ENCODE measurements at regions not wholly inside any gene's neighbourhood (a gene's known extent, or its start where the extent isn't known, plus 50 kb on each side); places are given as distances from the start of the nearest gene placed in this dataset.

DNA sequence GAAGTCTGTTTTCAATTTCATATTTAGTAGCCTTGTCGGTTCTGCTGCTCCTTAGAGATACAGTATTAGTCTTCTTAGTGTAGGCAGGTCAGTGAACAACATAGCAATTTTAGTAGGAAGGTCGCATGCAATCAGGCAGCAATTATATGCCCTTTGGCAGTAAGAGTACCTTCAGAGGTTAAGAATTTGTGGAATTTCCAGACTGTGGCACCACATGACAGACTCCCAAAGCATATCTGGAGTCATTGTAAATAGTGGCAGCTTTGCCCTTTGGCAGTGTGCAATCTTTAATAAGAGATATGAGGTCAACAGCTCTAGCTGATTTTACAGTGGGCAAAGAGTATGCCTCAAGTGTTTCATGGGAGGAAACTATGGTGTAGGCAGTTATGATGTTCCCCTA is 1532.5 kb upstream of the CADM2 start:
- ChIA-PET SMC1A (ENCODE audit: uncharacterized antibody, unreplicated experiment) (no interaction called here), POLR2A (no interaction called here), CTCF (no interaction called here), RAD21 (ENCODE audit: unreplicated experiment) (no interaction called here)
- in situ Hi-C loops (cut with MboI): no loop called here
- Histone ChIP-seq H3K27me3 (replicated peaks in 1 of 2; ENCODE audit: control insufficient read depth in 2 of 2, insufficient read depth in 2 of 2, low read length in 1 of 2) (no peaks in the 10 kb centered on the region), H3K9me3 (replicated peaks; ENCODE audit: control insufficient read depth, insufficient read depth, low read length) (no peaks in the 10 kb centered on the region), H3K4me3 (no peak overlapping the region), H3K79me2 (ENCODE audit: control insufficient read depth, insufficient read depth, low read length) (no peaks in the 10 kb centered on the region), H3K36me3 (ENCODE audit: control insufficient read depth in 2 of 2, insufficient read depth in 2 of 2, low read length in 1 of 2) (no peaks in the 10 kb centered on the region), H2AFZ (ENCODE audit: control insufficient read depth, low read depth, low read length) (no peak overlapping the region), H3K4me2 (ENCODE audit: control insufficient read depth, insufficient read depth) (no peak overlapping the region), H3K4me1 (ENCODE audit: control insufficient read depth, insufficient read depth, low read length) (no peaks in the 10 kb centered on the region), H4K20me1 (ENCODE audit: control insufficient read depth, insufficient read depth) (no peaks in the 10 kb centered on the region), H3K9ac (ENCODE audit: control insufficient read depth, insufficient read depth, low read length) (no peak overlapping the region), H3K27ac (ENCODE audit: control insufficient read depth, insufficient read depth) (no peak overlapping the region)
- no TSS peak for BruUV-seq (replicated peaks)
- DNase-seq (ENCODE audit: low read depth, low spot score): no peak
- no peak for ATAC-seq
- FAIRE-seq: no peak
- 3% methylated on average over 2 of the region's 2 CpGs for WGBS (ENCODE audit: insufficient coverage, insufficient replicate concordance, low lambda C conversion rate, missing lambda C conversion rate)
- intact Hi-C loops (cut with micrococcal nuclease; ENCODE audit: unreplicated experiment): no loop called here
- no peak for TF ChIP-seq SUZ12 (IDR thresholded peaks at IDR 0.05; ENCODE audit: unreplicated experiment)
- no peak for TF ChIP-seq ESRRA (IDR thresholded peaks at IDR 0.05; ENCODE audit: low read length)
- no peak for TF ChIP-seq NFXL1 (IDR thresholded peaks at IDR 0.05; ENCODE audit: borderline replicate concordance)
- no peak for TF ChIP-seq TBL1XR1 (IDR thresholded peaks at IDR 0.05; ENCODE audit: low read depth, low read length)
- no peak for TF ChIP-seq NR2F1 (conservative IDR thresholded peaks at IDR 0.05)
- TF ChIP-seq SIX5 (IDR thresholded peaks at IDR 0.05; ENCODE audit: low read depth, low read length, severe bottlenecking): no peak
- TF ChIP-seq BRCA1 (IDR thresholded peaks at IDR 0.05; ENCODE audit: low read depth, low read length): no peak
- no peak for TF ChIP-seq EGR1 (IDR thresholded peaks at IDR 0.05; ENCODE audit: borderline replicate concordance in 1 of 2, low read depth in 2 of 2, low read length in 2 of 2)
- TF ChIP-seq SP1 (IDR thresholded peaks at IDR 0.05; ENCODE audit: low read depth, low read length): no peak
- TF ChIP-seq HDGF (IDR thresholded peaks at IDR 0.05): no peak
- TF ChIP-seq MXI1 (IDR thresholded peaks at IDR 0.05; ENCODE audit: low read depth, low read length): no peak
- TF ChIP-seq, protein P1, sequence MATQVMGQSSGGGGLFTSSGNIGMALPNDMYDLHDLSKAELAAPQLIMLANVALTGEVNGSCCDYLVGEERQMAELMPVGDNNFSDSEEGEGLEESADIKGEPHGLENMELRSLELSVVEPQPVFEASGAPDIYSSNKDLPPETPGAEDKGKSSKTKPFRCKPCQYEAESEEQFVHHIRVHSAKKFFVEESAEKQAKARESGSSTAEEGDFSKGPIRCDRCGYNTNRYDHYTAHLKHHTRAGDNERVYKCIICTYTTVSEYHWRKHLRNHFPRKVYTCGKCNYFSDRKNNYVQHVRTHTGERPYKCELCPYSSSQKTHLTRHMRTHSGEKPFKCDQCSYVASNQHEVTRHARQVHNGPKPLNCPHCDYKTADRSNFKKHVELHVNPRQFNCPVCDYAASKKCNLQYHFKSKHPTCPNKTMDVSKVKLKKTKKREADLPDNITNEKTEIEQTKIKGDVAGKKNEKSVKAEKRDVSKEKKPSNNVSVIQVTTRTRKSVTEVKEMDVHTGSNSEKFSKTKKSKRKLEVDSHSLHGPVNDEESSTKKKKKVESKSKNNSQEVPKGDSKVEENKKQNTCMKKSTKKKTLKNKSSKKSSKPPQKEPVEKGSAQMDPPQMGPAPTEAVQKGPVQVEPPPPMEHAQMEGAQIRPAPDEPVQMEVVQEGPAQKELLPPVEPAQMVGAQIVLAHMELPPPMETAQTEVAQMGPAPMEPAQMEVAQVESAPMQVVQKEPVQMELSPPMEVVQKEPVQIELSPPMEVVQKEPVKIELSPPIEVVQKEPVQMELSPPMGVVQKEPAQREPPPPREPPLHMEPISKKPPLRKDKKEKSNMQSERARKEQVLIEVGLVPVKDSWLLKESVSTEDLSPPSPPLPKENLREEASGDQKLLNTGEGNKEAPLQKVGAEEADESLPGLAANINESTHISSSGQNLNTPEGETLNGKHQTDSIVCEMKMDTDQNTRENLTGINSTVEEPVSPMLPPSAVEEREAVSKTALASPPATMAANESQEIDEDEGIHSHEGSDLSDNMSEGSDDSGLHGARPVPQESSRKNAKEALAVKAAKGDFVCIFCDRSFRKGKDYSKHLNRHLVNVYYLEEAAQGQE (IDR thresholded peaks at IDR 0.05; ENCODE audit: low read depth, low read length): no peak
- TF ChIP-seq, protein P2, sequence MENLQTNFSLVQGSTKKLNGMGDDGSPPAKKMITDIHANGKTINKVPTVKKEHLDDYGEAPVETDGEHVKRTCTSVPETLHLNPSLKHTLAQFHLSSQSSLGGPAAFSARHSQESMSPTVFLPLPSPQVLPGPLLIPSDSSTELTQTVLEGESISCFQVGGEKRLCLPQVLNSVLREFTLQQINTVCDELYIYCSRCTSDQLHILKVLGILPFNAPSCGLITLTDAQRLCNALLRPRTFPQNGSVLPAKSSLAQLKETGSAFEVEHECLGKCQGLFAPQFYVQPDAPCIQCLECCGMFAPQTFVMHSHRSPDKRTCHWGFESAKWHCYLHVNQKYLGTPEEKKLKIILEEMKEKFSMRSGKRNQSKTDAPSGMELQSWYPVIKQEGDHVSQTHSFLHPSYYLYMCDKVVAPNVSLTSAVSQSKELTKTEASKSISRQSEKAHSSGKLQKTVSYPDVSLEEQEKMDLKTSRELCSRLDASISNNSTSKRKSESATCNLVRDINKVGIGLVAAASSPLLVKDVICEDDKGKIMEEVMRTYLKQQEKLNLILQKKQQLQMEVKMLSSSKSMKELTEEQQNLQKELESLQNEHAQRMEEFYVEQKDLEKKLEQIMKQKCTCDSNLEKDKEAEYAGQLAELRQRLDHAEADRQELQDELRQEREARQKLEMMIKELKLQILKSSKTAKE (IDR thresholded peaks at IDR 0.05; ENCODE audit: low read depth, poor library complexity, severe bottlenecking): no peak
- TF ChIP-seq MEF2B (IDR thresholded peaks at IDR 0.05; ENCODE audit: partially characterized antibody, poor library complexity, severe bottlenecking): no peak
- TF ChIP-seq, protein P3, sequence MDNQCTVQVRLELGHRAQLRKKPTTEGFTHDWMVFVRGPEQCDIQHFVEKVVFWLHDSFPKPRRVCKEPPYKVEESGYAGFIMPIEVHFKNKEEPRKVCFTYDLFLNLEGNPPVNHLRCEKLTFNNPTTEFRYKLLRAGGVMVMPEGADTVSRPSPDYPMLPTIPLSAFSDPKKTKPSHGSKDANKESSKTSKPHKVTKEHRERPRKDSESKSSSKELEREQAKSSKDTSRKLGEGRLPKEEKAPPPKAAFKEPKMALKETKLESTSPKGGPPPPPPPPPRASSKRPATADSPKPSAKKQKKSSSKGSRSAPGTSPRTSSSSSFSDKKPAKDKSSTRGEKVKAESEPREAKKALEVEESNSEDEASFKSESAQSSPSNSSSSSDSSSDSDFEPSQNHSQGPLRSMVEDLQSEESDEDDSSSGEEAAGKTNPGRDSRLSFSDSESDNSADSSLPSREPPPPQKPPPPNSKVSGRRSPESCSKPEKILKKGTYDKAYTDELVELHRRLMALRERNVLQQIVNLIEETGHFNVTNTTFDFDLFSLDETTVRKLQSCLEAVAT (IDR thresholded peaks at IDR 0.05): no peak
- TF ChIP-seq KAT2A (conservative IDR thresholded peaks at IDR 0.05; ENCODE audit: control insufficient read depth, low read depth, low read length): no peak
- TF ChIP-seq, protein P4, sequence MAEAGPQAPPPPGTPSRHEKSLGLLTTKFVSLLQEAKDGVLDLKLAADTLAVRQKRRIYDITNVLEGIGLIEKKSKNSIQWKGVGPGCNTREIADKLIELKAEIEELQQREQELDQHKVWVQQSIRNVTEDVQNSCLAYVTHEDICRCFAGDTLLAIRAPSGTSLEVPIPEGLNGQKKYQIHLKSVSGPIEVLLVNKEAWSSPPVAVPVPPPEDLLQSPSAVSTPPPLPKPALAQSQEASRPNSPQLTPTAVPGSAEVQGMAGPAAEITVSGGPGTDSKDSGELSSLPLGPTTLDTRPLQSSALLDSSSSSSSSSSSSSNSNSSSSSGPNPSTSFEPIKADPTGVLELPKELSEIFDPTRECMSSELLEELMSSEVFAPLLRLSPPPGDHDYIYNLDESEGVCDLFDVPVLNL (IDR thresholded peaks at IDR 0.05; ENCODE audit: low read depth, low read length): no peak

Measured in GM12878 (cell line).